NCI-H2227 (cell line): ENCODE measurements at regions not wholly inside any gene's neighbourhood (a gene's known extent, or its start where the extent isn't known, plus 50 kb on each side); places are given as distances from the start of the nearest gene placed in this dataset.

Experiments used
- DNase-seq: peaks from one replicate; lab custom pipeline; 2025; ENCODE audit not compliant: unreplicated experiment; lab: John Stamatoyannopoulos, UW

DNA sequence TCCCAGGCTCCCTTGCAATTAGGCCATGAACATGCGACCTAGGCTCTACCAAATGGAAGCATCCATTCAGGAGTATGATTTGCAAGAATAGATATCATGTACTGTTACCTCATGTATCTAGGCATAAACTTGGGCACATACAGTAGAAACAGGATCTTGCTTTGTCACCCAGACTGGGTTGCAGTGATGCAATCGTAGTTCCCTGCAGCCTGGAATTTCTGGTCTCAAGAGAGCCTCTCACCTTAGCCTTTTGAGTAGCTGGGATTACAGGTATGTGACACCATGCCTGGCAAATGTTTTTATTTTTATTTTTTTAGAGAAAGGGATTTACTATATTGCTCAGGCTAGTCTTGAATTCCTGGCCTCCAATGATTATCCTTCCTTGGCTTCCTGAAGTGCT is 994.2 kb downstream of the ADGRL3 start:
- no peak for DNase-seq

DNA sequence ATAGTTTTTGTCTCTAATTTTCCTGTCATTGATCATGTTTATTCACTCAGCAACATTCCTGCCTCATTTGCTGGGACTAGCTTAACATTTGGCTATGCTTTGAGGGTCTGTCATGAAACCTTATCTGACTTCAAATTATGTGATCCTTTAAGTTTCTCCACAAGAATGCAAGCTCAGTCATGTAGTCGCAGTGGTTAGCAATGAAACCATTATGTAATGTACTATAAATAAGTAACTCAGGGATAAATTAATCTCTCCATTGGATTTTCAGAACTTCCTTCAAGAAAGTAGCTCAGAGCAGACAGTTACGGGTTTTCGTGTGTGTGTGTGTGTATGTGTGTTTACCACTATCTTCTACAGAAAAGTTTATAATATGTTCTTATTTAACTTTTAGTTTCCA is 993.6 kb downstream of the ADGRL3 start:
- DNase-seq = no peak

DNA sequence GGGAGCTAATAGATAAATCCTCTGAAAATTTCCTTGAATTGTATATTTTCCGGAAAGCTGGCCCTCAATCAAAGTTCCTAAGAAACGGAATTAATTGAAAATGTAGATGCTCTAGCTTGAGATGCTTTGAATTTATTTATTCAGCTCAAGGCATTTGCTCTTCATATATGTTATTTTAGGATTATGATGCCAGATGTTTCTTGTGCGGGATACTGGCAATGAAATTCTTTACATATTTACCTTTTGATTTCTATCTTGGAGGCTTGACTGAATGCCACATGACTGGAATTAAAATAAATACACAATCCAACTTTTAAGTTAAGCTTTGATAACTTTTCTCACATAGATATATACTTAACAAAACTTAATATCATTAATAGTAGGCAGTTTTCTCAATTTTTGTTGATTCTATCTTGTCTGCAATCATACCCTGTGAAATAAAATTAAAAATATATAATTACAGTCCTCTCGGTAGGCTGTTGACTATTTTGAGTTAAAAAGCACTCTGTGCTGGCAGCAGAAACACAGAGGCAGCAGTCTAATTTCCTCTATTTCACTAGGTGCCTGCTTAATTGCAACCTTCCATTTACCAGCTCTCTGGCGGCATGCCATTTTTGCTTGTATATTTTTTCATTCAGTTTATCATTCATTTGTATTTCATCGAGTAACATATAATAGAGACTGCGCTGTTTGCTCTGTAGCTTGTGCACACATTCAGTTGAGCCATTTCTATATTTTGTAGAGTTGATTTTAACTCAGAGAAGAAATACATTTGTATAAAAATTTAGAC is 991.5 kb downstream of the ADGRL3 start:
- DNase-seq = no peak

DNA sequence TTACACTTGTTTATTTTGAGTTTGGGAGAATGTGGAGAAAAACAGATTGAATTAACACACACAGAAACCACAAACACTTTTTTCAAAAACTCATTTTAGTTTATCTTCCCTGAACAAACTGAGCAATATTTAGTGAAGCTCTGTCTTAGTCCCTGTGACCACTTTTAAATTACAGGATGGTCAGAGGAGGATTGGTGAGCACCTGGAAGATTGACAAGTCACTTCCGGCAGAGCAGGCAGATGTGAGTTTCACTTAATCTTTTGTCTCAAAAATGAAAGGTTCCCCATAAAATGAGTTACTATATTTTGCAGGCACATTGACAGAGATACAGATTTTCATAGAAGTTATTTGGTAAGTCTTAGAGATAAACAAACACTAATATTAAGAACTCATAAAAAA is 970.1 kb downstream of the ADGRL3 start:
- no peak for DNase-seq

DNA sequence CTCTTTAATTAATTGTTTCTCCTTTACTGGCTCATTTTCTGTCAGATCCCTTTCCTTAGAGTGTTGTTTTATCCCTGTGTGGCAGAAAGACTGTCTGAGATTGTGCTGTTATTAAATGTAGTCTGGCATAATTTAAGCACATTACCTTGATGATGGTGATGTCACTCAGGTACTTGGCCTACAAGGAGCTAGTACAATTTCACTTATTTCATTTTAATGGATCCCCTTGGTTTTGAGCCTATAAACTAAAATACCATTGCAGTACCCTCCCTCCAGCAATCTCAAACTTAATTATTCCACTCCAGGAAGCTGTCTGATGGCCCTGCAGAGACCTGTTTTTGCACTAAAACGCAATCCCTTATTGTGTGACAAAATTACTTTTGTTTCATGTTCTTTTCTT is 968.6 kb downstream of the ADGRL3 start:
- no peak for DNase-seq

DNA sequence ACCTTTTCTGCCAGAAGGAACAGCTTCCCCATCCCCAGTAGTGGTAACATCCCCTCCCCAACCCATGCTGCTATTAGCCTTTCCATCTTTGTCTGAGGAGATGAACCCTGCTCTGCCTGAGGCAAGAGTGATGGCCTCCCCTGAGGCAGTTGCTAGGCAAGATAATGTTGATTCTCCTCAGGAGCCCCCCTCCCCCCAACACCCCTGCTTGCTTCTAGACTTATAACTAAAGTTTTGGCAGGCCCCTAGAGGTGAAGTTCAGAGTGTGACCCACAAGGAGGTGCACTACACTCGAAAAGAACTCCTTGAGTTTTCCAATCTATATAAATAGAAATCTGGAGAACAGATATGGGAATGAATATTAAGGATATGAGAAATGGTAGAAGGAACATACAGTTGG is 962.5 kb downstream of the ADGRL3 start:
- no peak for DNase-seq

DNA sequence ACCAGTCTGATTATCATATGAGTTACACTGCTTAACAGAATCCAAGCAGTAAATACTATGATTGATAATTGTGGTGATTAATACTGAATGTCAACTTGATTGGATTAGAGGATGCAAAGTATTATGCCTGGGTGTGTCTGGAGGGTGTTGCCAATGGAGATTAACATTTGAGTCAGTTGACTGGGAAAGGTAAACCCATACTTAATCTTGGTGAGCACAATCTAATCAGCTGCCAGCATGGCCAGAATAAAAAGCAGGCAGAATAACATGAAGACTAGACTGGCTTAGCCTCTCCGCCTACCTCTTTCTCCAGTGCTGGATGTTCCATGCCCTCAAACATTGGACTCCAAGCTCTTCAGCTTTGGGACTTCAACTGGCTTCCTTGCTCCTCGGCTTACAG is 961.3 kb downstream of the ADGRL3 start:
- DNase-seq = no peak

DNA sequence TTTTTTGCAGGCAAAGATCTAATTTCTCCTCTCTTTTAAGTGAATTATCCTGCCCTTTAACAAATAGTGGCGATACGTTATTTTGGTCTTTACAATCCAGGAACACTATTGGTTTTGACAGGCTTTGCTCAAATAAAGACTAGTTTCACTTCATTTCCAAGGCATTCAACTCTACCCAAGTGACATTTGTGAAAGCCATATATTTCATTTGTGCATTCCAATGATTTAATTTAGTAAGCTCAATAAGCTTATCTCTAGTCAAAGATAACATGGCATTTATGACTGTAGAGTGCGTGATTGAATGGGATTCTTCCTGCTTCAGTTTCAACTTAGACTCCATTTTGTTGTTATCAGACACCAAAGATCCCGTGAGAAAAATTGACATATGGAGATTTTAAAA is 959.8 kb downstream of the ADGRL3 start:
- DNase-seq = no peak

DNA sequence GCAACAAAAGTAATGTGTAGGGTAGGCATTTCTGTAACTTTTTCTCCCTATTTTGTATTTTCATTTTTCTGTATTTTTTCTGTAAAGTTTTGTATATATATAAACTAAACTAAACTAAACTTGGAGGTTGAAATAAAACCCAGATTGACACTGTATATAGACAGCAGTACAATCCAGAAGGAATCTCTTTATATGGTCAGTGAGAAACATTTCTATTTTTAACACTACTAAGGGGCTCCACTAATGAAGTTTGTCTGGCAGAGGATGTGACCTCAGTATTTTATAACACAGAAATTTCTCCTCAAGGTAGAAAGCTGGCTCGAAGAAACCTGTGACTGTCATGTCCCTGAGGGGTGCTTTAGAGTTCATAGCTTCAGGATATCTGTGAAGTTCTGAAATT is 959.2 kb downstream of the ADGRL3 start:
- no peak for DNase-seq

DNA sequence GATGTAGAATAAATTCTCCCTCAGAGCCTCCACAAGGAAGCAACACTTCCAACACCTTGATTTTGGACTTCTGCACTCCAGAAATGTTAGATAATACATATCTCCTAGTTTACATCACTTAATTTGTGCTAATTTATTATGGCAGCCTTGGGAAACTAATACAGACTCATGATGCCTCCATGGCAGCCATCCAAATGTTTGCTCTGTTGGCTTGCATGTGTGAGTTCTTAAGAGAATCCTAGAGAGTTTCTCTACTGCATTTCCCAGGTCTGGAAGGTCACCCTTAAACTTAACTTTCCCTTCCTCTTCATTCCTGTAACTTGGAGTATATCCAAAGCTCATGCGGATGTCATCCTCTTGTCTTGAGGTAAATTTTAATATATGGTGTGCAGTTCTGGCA is 956.1 kb downstream of the ADGRL3 start:
- no peak for DNase-seq

DNA sequence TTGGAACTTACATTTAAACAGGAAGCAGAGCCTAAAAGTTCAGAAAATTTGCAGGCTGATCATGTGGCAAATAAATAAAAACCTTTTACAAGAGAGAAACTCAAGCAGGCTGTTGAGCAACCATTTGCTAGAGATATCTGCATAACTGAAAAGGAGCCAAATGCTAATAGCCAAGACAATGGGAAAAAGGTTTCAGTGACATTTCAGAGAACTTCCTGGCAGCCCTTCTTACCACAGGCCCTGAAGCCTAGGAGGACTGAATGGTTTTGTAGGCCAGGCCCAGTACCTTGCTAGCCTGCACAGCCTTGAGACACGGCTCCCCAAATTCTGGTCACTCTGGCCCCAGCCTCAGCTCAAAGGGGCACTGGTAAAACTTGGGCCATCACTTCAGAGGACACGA is 945.1 kb downstream of the ADGRL3 start:
- DNase-seq = no peak

DNA sequence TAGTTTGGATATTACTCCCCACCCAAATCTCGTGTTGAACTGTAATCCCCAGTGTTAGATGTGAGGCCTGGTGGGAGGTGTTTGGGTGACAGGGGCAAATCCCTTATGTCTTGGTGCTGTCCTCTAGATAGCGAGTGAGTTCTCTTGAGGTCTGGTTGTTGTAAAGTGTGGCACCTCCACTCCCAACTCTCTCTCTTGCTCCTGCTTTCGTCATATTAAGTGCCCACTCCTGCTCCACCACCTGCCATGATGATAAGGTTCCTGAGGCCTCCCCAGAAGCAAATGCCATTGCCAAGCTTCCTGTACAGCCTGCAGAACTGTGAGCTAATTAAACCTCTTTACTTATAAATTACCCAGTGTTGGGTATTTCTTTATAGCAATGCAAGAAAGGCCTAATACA is 944.3 kb downstream of the ADGRL3 start:
- DNase-seq = no peak

DNA sequence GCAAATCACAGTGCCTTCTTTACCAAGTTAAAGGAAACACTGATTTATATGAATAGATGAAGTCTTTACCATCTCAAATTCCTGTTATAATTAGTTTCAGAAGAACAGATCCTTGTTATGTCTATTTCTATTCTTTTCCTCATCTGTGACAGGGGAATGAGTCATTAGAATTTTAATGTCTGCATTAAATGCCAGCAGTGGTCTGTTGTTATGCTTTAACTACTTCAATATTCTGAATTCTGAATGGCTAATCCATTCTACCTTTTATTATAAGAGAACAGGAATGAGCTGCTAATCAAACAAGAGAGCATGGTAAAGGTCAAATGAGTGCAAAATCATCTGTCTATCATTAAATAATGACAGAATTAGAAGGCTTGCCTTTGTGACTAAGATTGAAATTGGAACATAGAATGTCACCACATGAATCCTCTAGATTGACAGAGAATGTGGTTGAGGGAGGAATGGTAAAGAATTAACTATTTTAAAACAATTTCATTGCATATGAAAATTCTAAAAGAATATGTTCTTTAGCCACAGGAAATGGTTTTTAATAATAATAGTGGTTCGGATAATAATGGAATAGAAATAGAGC is 935.5 kb downstream of the ADGRL3 start:
- DNase-seq = no peak

DNA sequence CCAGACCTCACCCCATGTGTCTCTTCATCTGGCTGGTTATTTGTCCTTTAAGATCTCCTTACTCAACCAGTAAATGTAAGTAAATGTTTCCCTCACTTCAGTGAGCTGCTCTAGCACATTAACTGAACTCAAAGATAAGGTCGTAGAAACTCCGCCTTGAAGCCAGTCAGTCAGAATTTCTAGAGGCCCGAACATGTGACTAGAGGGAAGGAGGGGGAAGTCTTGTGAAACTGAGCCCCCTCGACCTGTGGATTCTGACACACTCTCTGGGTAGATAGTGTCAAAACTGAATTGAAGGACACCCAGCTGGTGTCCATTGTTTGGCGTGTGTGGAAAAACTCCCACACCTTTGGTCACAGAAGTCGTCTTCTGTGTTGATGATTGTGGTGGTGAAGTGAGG is 933.9 kb downstream of the ADGRL3 start:
- no peak for DNase-seq

DNA sequence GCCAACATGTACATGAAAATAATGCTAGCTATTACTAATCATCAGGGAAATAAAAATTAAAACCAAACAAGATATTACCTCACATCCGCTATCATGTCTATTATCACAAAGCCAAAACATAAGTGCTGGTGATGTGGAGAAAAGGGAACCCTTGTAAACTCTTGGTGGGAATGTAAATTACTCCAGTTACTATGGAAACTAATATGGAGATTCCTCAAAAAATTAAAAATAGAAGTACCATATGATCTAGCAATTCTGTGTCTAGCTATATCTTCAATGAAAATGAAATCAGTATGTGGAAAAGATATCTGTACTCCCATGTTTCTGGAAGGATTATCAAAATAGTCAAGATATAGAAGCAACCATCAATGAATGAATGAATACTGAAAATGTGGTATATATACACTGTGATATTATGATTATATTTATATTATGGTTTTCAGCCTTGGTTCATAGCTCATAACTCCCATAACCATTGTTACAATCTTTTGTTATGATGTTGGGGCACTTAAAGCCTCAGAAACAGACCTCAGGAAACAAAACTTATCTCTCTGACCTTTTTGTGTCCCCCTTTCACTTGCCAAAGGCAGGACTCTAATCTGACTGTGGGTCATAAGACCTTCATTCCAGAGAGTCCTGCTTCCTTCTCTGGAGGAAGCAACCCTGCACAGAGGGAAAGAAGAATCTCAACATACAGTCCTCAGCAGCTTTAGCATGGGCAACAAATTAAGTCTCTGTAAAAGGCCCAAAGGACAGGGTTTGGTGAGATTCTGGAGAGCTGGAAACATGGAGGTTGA is 933.2 kb downstream of the ADGRL3 start:
- no peak for DNase-seq

DNA sequence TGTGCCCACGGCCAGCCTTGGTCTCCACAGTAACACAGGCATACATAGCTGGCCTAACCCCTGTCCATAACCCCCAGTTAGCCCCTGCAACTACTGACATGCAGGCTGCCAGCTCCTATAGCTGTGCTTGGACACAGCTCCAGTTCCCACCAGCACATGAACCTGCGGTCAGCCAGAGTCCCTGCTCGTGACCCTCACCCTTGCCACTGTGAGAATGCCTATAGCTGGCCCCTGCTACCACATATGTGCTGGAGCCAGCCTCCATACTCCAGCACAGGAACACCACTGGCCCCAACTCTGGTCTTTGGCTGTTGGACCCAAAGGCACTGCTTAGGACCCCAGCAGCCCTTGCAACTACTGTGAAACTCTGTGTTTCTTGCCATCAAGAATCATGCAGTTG is 930.9 kb downstream of the ADGRL3 start:
- no peak for DNase-seq

DNA sequence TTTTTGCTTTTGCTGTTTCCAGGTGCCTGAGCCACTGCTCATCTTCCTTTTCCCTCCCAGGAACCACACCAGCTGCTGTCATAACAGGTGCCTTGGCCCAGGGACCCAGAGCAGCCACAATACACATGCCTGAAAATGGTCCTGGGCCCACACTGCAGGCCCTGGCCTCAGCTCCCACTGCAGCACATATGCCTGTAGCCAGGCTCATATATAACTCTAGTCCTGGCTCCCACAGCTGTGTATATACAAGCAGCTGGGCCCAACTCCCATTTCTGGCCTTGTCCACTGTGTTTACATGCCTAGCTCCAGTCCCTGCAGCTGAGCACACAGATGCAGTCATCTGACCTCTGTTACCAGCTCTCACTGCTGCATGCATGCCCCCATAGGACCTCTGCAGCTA is 930.5 kb downstream of the ADGRL3 start:
- no peak for DNase-seq

DNA sequence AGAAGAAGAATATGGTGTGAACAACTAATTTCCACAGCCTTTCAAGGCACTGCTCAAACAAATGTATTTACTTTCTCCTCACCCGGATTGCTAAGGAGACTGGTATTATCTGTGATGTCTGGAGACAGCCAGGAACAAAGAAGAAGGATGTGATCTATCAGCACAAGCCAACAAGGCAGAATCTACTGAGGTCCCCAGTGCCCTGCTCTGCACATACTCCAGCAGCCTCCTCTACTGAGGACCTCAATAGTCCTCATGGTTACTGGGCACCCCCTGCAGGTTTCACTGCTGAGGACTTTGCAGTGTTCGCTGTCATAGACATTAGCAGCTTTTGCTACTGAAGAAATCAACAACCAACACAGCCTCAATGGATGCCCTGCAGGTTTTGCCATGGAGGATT is 930.1 kb downstream of the ADGRL3 start:
- DNase-seq = no peak
